HG02759 (cell line): ENCODE measurements at regions not wholly inside any gene's neighbourhood (a gene's known extent, or its start where the extent isn't known, plus 50 kb on each side); places are given as distances from the start of the nearest gene placed in this dataset.
A peak's percentile ranks its signal among the peaks of the same experiment; 100 is the strongest.
"Not testable (repeated sequence)": the region's sequence is repeated elsewhere in the genome, so short reads cannot be mapped to it uniquely, and the experiment has no call there.

Experiments used
- ATAC-seq: cut with Tn5 transposase; IDR thresholded peaks from one replicate; pipeline ENCODE4 v1.9.1; 2021; ENCODE audit warnings: mild to moderate bottlenecking, moderate library complexity; ENCODE audit not compliant: unreplicated experiment

DNA sequence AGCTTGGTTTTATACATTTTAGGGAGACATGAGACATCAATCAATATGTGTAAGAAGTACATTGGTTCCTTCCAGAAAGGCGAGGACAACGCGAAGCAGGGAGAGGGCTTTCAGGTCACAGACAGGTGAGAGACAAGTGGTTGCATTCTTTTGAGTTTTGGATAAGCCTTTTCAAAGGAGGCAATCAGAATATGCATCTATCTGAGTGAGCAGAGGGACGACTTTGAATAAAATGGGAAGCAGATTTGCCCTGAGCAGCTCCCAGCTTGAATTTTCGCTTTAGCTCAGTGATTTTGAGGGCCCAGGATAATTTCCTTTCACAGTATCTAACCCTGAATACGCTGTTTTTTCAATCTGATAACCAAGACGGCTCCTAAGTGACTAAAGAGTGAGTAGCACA is 82.5 kb upstream of the MYO3A start:
- ATAC-seq, result no peak

DNA sequence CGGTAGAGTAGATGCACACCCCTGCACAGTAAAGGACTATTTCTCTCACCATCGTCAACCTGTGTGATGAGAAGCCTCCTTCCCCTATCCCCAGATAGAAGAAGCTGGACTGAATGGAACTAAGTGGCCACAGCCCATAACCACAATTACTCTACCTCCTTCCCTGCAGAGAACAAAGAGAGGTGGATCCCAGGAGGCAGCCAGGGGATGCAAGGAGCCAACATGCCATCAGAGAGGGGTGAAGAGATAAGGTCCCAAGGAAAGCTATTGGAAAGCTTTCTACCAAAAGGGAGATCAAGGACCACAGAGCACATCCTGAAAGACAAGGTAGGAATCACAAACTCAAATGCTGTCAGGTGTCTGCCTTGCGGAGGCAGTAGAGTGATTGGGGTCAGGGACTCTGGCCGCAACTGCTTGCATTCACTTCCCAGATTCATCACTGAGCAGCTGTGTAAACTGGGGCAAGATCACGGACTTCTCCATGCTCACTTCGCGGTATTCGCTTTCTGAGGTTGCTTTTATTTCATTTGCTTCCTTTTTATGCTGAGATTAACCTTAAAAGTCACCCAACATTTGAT is 81.6 kb upstream of the MYO3A start:
- ATAC-seq, result no peak

DNA sequence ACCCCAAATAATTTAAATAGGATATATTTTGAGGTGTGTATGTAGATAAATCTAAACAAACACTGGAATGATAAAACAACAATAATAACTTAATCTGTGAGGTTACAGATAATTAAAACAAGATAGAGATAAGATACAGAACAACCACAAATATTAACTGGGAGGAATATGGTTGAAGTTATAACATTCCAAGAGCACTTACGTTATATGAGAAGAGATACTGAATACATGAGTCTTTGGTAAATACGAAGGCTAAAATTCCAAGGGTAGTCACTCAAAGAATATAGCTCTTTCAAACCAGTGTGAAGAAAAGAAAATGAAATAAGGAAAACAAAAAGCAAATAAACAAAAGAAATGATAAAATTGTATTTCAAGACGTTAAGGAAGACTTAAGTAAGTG is 76.0 kb upstream of the MYO3A start:
- ATAC-seq, result no peak

DNA sequence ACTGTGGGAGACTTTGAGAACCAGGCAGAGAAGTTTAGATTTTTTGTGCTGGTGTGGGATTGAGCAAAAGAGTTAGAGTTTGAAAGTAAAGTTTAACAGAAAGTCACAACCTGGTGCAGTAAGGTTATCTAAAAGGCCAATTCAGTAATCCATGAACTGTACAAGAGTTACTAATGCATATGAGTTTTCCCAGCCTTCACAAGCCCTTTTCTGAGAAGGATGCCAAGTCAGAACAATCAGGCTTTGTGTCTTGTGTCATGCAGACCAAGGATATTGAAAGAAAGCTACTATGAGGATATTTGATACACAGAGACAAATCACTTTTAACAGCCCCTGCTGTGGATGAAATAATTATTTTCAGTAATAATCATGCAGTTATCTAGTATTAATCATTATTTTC is 68.8 kb upstream of the MYO3A start:
- ATAC-seq, result no peak

DNA sequence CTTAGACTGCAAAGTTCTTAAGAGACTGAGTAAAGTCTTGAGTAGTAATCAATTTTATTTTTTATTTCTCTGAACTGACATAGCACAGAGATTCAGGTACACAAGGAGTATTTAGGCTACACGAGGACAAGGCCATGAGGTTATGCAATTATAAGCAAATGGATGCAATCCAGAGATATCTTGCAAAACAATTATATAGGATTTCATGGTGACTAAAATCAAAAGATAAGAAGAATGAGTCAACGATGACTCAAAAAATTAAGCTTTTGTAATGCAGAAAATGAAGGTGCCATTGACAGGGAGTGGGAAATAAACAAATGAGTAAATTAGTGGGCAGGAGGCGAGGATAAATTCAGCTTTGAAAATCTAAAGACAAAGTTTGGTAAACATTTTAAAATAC is 66.7 kb upstream of the MYO3A start:
- ATAC-seq, result no peak

DNA sequence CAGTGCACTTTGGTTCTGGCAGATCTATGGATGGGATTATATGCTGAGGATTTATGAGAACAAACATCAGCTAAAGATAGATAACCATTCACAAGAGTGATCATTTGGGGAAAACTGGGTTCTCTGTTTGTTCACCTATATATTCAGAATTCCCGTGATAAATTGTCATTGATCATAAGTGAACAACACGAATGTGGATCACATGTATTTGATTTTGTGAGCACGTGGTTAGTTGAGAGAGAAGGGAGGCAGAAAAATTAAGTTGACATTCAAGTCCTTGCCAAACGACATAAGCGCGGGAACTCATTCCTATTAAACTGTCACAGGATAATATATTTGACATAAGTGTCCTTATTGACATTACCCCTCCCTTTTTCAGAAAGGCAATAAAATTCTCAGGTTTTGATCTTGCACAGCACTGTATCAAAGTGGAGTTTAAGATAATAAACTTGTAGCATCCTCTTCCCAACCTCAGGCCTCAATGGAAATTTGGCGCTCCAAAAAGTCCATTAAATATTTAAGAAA is 64.9 kb upstream of the MYO3A start:
- ATAC-seq, result no peak

DNA sequence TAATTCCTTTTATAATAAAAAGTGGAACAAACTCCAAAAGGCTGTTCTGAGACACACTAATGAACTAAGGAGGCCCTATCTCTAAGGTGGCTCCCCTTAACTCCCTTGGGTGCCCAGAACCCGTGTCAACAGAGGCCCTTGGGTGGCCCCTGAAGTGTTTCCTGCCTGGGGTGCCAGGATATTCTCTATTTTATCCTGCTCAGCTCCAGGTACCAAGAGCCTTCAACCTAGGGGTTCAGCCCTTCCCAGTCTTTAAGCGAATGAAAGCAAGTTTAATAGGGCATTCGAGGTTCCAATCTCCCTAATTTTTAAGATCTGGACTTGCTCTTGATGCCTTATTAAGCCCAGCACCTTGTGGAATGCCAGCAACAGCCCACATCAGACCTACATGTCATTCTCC is 64.4 kb upstream of the MYO3A start:
- ATAC-seq, result no peak

DNA sequence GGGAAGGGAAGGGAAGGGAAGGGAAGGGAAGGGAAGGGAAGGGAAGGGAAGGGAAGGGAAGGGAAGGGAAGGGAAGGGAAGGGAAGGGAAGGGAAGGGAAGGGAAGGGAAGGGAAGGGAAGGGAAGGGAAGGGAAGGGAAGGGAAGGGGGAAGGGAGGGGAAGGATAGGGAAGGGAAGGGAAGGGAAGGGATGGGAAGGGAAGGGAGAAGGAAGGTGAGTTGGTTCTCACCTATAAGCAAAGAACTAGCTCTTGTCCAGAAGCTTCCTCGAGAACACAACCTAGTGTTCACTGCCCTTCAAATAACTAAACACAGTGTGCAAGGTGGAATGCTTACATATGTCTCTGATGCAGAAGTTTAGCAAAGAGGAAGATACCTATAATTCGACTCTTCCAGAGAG is 59.6 kb upstream of the MYO3A start:
- ATAC-seq, result not testable (repeated sequence)

DNA sequence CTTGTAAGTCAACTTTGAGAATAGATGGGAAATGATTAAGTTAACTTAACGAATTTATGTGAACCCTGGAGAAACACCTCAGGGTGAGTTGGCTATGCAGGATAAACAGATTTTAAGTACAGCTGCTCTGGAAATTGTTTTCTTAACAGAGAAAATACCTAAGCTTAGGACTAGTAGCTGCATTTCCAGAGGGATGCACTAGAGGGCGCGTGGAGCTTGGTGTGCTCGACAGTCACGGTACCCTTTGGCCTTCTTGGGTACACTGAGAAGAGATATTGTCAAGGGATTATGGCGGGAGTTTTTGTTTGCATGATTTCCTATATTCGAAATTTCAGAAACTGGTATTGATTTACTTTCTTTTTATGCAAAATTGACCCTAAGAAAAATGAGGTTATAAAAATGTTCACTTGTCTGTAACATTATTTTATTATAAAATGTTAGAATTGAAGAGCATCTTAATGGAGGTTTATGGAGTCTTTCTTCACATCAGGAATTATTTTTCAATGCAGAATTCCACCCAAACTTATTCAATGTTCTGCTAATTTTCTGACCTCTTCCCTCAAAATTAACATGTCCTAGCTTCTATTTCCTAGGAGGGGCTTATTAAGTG is 58.4 kb upstream of the MYO3A start:
- peak; percentile 97 for ATAC-seq

DNA sequence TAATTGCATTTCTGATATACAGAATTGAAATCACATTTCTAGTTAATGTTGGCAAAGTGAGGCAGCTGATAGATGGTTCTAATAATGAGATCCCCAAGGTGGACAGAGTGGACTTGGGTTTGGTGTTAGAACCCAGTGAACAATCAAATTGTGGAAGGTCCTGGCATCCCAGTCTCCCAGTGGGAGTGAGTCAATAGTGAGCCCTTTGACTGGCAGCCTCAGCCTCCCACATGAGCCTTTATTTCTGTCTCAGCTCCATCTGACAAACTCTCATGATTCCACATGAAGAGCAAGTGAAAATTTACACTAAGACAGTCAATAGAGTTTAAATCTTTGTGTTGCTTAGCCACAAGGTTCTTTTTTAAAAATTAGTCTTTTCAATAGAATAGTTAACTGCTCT is 56.7 kb upstream of the MYO3A start:
- ATAC-seq, result no peak
